Endothelial cell of umbilical vein (primary cell): ENCODE measurements at regions not wholly inside any gene's neighbourhood (a gene's known extent, or its start where the extent isn't known, plus 50 kb on each side); places are given as distances from the start of the nearest gene placed in this dataset.

Experiments used
- BruUV-seq: library from RNA; stranded (reverse); fragments of 400-500 nt; replicated peaks from 2 replicates; lab custom pipeline; 2021; lab: Mats Ljungman, UMichigan
- CTCF ChIA-PET: fragments of 300-600, 350-600 bp; sonication (Branson Sonifier 250); formaldehyde crosslinking; loops from one replicate; lab custom pipeline; 2021; ENCODE audit warnings: antibody characterized with exemption, inconsistent platforms; lab: Charles Lee
- POLR2A ChIA-PET: fragments of 300-600, 350-600 bp; sonication (Branson Sonifier 250); formaldehyde crosslinking; loops from one replicate; lab custom pipeline; 2021; ENCODE audit warnings: antibody characterized with exemption, inconsistent platforms; lab: Charles Lee
- DNase-seq: peaks from one replicate; pipeline ENCODE4 v3.0.0-alpha.2; 2011; ENCODE audit warnings: low read depth, low spot score
- FAIRE-seq: peaks from 2 replicates; lab custom pipeline; 2011; peaks lifted over from hg19 to GRCh38; lab: Jason Lieb, UNC
- H2AFZ ChIP-seq: 2 replicates; pipeline ENCODE4 v1.6.0; 2012; ENCODE audit warnings: low read depth, low read length, control low read depth, inconsistent platforms
- H3K27ac ChIP-seq: 2 replicates; pipeline ENCODE4 v1.5.1; 2011; ENCODE audit warnings: low read depth, mild to moderate bottlenecking, control low read depth, low read length, moderate library complexity; ENCODE audit not compliant: insufficient read depth
- H3K27me3 ChIP-seq, 2 experiments: 2 replicates each; pipeline versions ENCODE4 v1.6.0 to v1.6.1; 2011; ENCODE audit warnings: low read length in 2 of 2, mixed read lengths in 1 of 2; ENCODE audit not compliant: control insufficient read depth in 2 of 2, insufficient read depth in 2 of 2
- H3K36me3 ChIP-seq, 2 experiments: 2 replicates in 1 of 2; 3 replicates in 1 of 2; pipeline ENCODE4 v1.5.1; 2011; ENCODE audit warnings: low read length in 2 of 2, mild to moderate bottlenecking in 1 of 2, moderate library complexity in 1 of 2; ENCODE audit not compliant: control insufficient read depth in 2 of 2, insufficient read depth in 2 of 2; ENCODE audit errors: extremely low read depth in 1 of 2
- H3K4me1 ChIP-seq: 3 replicates; pipeline ENCODE4 v1.5.1; 2011; ENCODE audit warnings: mild to moderate bottlenecking, low read length; ENCODE audit not compliant: control insufficient read depth, insufficient read depth; ENCODE audit errors: extremely low read depth
- H3K4me2 ChIP-seq: 2 replicates; pipeline ENCODE4 v1.6.1; 2011; ENCODE audit warnings: low read length, control low read depth, mixed read lengths; ENCODE audit not compliant: insufficient read depth
- H3K4me3 ChIP-seq, 3 experiments: fragments of 200-600 bp in 1 of 3; sonication (generic), shearing (Covaris generic) in 1 of 3; replicated peaks in 1 of 3; 2 replicates each; pipeline ENCODE4 v1.5.1; 2011 to 2016; ENCODE audit warnings: control low read depth in 3 of 3, low read length in 3 of 3, mild to moderate bottlenecking in 2 of 3, inconsistent platforms in 1 of 3, low read depth in 1 of 3, moderate library complexity in 1 of 3; ENCODE audit not compliant: insufficient read depth in 1 of 3
- H3K79me2 ChIP-seq: 2 replicates; pipeline ENCODE4 v1.6.0; 2012; ENCODE audit warnings: low read length, inconsistent platforms; ENCODE audit not compliant: control insufficient read depth, insufficient read depth
- H3K9ac ChIP-seq: replicated peaks from 2 replicates; pipeline ENCODE3; 2011; ENCODE audit warnings: low read length, control low read depth; ENCODE audit not compliant: insufficient read depth; ENCODE audit errors: extremely low read depth
- H3K9me1 ChIP-seq: replicated peaks from 3 replicates; pipeline ENCODE4 v1.6.0; 2011; ENCODE audit warnings: mild to moderate bottlenecking, low read length; ENCODE audit not compliant: control insufficient read depth, insufficient read depth; ENCODE audit errors: extremely low read depth
- H3K9me3 ChIP-seq: replicated peaks from 2 replicates; pipeline ENCODE4 v1.5.1; 2012; ENCODE audit warnings: low read length, inconsistent platforms; ENCODE audit not compliant: control insufficient read depth, insufficient read depth
- H4K20me1 ChIP-seq: replicated peaks from 2 replicates; pipeline ENCODE3; 2011; ENCODE audit warnings: mild to moderate bottlenecking, low read length; ENCODE audit not compliant: control insufficient read depth, insufficient read depth; ENCODE audit errors: extremely low read depth
- CTCF ChIP-seq, 2 donors: IDR thresholded peaks; 1 replicate in 1 of 2; 2 replicates in 1 of 2; pipeline ENCODE4 v1.5.1; 2011; ENCODE audit warnings: low read length in 2 of 2, mild to moderate bottlenecking in 2 of 2, moderate library complexity in 2 of 2, control low read depth in 1 of 2, inconsistent platforms in 1 of 2, low read depth in 1 of 2; ENCODE audit not compliant: insufficient read depth in 1 of 2; ENCODE audit errors: extremely low read depth in 1 of 2
- EZH2 ChIP-seq: IDR thresholded peaks from 2 replicates; pipeline ENCODE4 v1.6.1; 2012; ENCODE audit warnings: borderline replicate concordance, low read depth, mild to moderate bottlenecking, moderate library complexity, low read length, inconsistent platforms; ENCODE audit not compliant: severe bottlenecking
- FOS ChIP-seq: IDR thresholded peaks from 2 replicates; pipeline ENCODE4 v1.6.1; 2011; ENCODE audit warnings: mild to moderate bottlenecking, low read length, moderate library complexity, borderline replicate concordance; ENCODE audit not compliant: insufficient read depth
- GATA2 ChIP-seq: IDR thresholded peaks from 2 replicates; pipeline ENCODE4 v1.7.0; 2011; ENCODE audit warnings: low read depth, mild to moderate bottlenecking, moderate library complexity, mixed read lengths, low read length; ENCODE audit not compliant: insufficient read length, insufficient read depth
- JUN ChIP-seq: IDR thresholded peaks from 2 replicates; pipeline ENCODE4 v1.6.1; 2011; ENCODE audit warnings: borderline replicate concordance, low read depth; ENCODE audit not compliant: insufficient read length, insufficient read depth
- MAX ChIP-seq: IDR thresholded peaks from 2 replicates; pipeline ENCODE4 v1.6.1; 2011; ENCODE audit not compliant: insufficient read depth, insufficient read length
- MYC ChIP-seq: IDR thresholded peaks from one replicate; pipeline ENCODE4 v1.6.1; 2011; ENCODE audit warnings: mild to moderate bottlenecking, low read depth, low read length
- POLR2A ChIP-seq: IDR thresholded peaks from 2 replicates; pipeline ENCODE4 v1.6.1; 2012; ENCODE audit warnings: low read depth, mild to moderate bottlenecking, control low read depth, low read length
- POLR2AphosphoS5 ChIP-seq: IDR thresholded peaks from 2 replicates; pipeline ENCODE4 v1.6.1; 2012; ENCODE audit warnings: low read depth, mild to moderate bottlenecking, control low read depth, low read length, moderate library complexity; ENCODE audit not compliant: insufficient read depth
- dilution Hi-C: fragments of 300-500 bp; cut with MboI; formaldehyde crosslinking; loops from one replicate; pipeline ENCODE4 v1.15.0; 2019; ENCODE audit warnings: low sequenced_read_pairs; ENCODE audit not compliant: extremely low pct_ligation_motif_present
- intact Hi-C: fragments of 100-400 bp; cut with micrococcal nuclease; formaldehyde crosslinking; loops from one replicate; pipeline ENCODE4 v1.10.0; 2022

GRCh38 chr2:22283436-22283835, 1101.5 kb upstream of the KLHL29 start:
- no peak overlapping the region for H3K4me2 ChIP-seq
- intact Hi-C loops = no loop called here
- H3K27me3 ChIP-seq = no peaks in the 10 kb centered on the region
- H4K20me1 ChIP-seq = no peaks in the 10 kb centered on the region
- no peak overlapping the region for H2AFZ ChIP-seq
- no peaks in the 10 kb centered on the region for H3K79me2 ChIP-seq
- dilution Hi-C loops = no loop called here
- no peak overlapping the region for H3K27ac ChIP-seq
- FAIRE-seq (no peak), DNase-seq (no peak)
- no peaks in the 10 kb centered on the region for H3K4me1 ChIP-seq
- ChIA-PET CTCF (no interaction called here), POLR2A (no interaction called here)
- H3K36me3 ChIP-seq = no peaks in the 10 kb centered on the region
- BruUV-seq = no TSS peak
- TF ChIP-seq POLR2A = no peak
- no peak for TF ChIP-seq MYC
- TF ChIP-seq CTCF (IDR thresholded peaks at IDR 0.05; ENCODE audit: extremely low read depth in 1 of 2, insufficient read depth in 1 of 2, low read depth in 1 of 2, low read length in 2 of 2) = no peak
- TF ChIP-seq MAX = no peak
- no peak for TF ChIP-seq POLR2AphosphoS5
- no peak for TF ChIP-seq EZH2
- TF ChIP-seq FOS = no peak
- TF ChIP-seq JUN = no peak
- TF ChIP-seq GATA2 = no peak
- peaks cover 5% of the 10 kb centered on the region for H3K9me3 ChIP-seq
- H3K9me1 ChIP-seq = no peaks in the 10 kb centered on the region
- H3K4me3 ChIP-seq = no peak overlapping the region
- no peak overlapping the region for H3K9ac ChIP-seq
